Stimulated activated naive B cell treated with anti-CD40 and anti-IgM and Interleukin-4, amounts not matched to agents 10 μg/mL and 1 μg/mL and 100 μg/mL, for 72 hours (primary cell): ENCODE measurements at regions not wholly inside any gene's neighbourhood (a gene's known extent, or its start where the extent isn't known, plus 50 kb on each side); places are given as distances from the start of the nearest gene placed in this dataset.
"Not testable (repeated sequence)": the region's sequence is repeated elsewhere in the genome, so short reads cannot be mapped to it uniquely, and the experiment has no call there.

Experiments used
- ATAC-seq, 2 donors: fragments of 150-1000 bp; cut with Tn5 transposase; replicated peaks; 2 replicates each; pipeline ENCODE4 v1.10.0; 2021; ENCODE audit warnings: moderate library complexity in 1 of 2
- DNase-seq: peaks from one replicate; pipeline ENCODE4 v3.0.0; 2021
- H3K27ac Mint-ChIP-seq: one replicate; pipeline ENCODE4 v1.8.0; 2022; ENCODE audit warnings: mild to moderate bottlenecking, mixed read lengths
- H3K27me3 Mint-ChIP-seq, 2 donors: one replicate each; pipeline ENCODE4 v1.8.0; 2022; ENCODE audit warnings: mixed read lengths in 2 of 2
- H3K36me3 Mint-ChIP-seq, 2 donors: one replicate each; pipeline ENCODE4 v1.8.0; 2022; ENCODE audit warnings: mixed read lengths in 2 of 2, mild to moderate bottlenecking in 1 of 2
- H3K4me1 Mint-ChIP-seq, 2 donors: one replicate each; pipeline ENCODE4 v1.8.0; 2022; ENCODE audit warnings: mixed read lengths in 2 of 2, mild to moderate bottlenecking in 1 of 2
- H3K4me3 Mint-ChIP-seq, 2 donors: one replicate each; pipeline ENCODE4 v1.8.0; 2022; ENCODE audit warnings: mild to moderate bottlenecking in 2 of 2, mixed read lengths in 2 of 2, moderate library complexity in 1 of 2
- H3K9me3 Mint-ChIP-seq, 2 donors: one replicate each; pipeline ENCODE4 v1.8.0; 2022; ENCODE audit warnings: mixed read lengths in 2 of 2, mild to moderate bottlenecking in 1 of 2

DNA sequence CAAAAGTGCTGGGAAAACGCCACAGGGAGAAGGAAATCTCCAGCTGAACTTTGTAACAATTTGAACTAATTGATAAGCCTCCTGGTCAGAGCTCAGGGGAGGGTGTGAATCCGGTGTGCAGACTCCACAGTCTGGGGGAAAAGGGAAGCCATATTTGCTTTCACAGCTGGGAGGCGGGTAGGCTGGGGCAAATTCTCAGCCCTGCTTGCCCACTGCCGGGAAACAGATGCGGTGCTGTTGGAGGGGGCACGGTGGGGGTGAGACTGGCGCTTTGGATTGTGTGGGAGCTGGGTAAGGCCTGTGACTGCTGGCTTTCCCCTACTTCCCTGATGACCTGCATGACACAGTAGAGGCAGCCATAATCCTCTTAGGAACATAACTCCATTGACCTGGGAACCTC lies 134.8 kb downstream of the ADCYAP1 start:
- ATAC-seq (no peak), DNase-seq (no peak)
- no peak overlapping the region for H3K4me3 Mint-ChIP-seq
- no peaks in the 10 kb centered on the region for H3K4me1 Mint-ChIP-seq
- H3K9me3 Mint-ChIP-seq: peaks cover 6 to 8% of the 10 kb centered on the region in 2 donors
- no peak overlapping the region for H3K27ac Mint-ChIP-seq
- no peaks in the 10 kb centered on the region for H3K36me3 Mint-ChIP-seq
- no peaks in the 10 kb centered on the region for H3K27me3 Mint-ChIP-seq

DNA sequence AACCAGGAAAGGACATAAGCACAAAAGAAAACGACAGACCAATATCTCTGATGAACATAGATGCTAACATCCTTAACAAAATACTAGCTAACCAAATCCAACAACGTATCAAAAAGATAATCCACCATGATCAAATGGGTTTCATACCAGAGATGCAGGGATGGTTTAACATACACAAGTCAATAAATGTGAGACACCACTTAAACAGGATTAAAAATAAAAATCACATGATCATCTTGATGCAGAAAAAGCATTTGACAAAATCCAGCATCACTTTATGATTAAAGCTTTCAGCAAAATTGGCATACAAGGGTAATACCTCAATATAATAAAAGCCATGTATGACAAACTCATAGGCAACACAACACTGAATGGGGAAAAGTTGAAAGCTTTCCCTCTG lies 138.4 kb downstream of the ADCYAP1 start:
- H3K27me3 Mint-ChIP-seq, ATAC-seq, H3K36me3 Mint-ChIP-seq, H3K4me3 Mint-ChIP-seq, DNase-seq, H3K4me1 Mint-ChIP-seq, H3K9me3 Mint-ChIP-seq, H3K27ac Mint-ChIP-seq: not testable (repeated sequence)

DNA sequence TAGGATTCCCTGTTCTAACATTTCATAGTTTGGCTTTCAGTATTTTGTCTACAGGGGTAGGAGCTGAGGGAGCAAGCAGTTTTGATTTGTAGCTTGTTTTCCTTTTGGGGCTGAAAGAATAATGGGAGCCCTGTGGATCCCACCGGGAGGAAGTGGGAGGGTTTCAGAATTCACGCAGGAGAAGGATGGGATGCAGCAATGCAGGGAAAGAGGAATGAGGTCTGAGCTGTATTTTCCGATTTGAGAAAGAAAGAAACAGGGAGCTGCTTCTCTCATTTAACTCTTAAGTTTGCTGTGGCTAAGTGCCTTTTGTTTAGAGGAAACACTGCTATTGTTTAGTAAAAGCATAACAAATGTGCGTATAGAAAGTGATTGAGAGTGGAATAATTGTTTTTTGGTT lies 141.0 kb downstream of the ADCYAP1 start:
- ATAC-seq: no peak
- Mint-ChIP-seq H3K9me3 (peaks cover 6 to 7% of the 10 kb centered on the region in 2 donors), H3K4me3 (no peak overlapping the region), H3K27me3 (no peaks in the 10 kb centered on the region), H3K36me3 (no peaks in the 10 kb centered on the region), H3K27ac (no peak overlapping the region), H3K4me1 (no peaks in the 10 kb centered on the region)
- no peak for DNase-seq

DNA sequence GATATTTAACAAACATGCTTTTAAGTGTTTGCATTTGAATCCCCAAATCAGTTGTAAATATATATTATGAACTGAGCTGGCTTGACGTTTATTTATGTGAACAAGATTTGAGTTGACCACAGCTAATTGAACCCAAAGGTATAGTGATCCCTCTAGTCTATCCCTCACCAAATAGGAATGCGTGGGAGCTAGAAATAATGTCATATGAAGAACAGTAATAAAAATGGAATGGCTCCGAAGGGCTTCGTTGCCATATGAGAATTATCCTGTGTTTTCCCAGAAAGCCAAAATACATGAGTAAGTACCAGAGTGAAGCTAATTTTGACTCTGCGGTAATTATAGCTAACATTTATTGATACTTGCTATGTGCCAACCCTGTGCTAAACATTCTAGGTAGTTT lies 142.7 kb downstream of the ADCYAP1 start:
- peaks cover 3 to 7% of the 10 kb centered on the region in 2 donors for H3K9me3 Mint-ChIP-seq
- ATAC-seq: no peak
- H3K4me3 Mint-ChIP-seq: no peak overlapping the region
- H3K36me3 Mint-ChIP-seq: no peaks in the 10 kb centered on the region
- DNase-seq: no peak
- H3K27me3 Mint-ChIP-seq: no peaks in the 10 kb centered on the region
- no peak overlapping the region for H3K27ac Mint-ChIP-seq
- no peaks in the 10 kb centered on the region for H3K4me1 Mint-ChIP-seq

DNA sequence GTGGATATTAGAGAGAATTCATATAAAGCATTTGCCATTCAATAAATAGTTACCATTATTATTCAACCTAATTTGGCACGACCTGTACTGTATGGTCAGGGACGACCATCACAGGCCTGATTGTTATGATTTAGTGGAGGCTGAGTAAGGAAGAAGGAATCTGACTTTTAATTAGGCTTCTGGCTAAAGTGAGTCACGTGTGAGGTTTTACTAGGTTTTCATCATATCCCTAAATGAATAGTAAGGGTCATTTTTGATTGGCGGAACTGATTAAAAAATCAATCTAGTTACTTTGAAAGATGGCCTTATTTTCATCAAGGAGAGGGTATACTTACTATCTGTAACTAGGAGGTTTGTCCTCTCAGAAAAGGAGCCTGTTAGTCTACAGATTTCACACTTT lies 143.4 kb downstream of the ADCYAP1 start:
- Mint-ChIP-seq H3K4me3 (no peak overlapping the region), H3K27me3 (no peaks in the 10 kb centered on the region), H3K4me1 (no peaks in the 10 kb centered on the region), H3K36me3 (no peaks in the 10 kb centered on the region), H3K27ac (no peak overlapping the region), H3K9me3 (peaks cover 0 to 7% of the 10 kb centered on the region in 2 donors)
- ATAC-seq: no peak
- DNase-seq: no peak

DNA sequence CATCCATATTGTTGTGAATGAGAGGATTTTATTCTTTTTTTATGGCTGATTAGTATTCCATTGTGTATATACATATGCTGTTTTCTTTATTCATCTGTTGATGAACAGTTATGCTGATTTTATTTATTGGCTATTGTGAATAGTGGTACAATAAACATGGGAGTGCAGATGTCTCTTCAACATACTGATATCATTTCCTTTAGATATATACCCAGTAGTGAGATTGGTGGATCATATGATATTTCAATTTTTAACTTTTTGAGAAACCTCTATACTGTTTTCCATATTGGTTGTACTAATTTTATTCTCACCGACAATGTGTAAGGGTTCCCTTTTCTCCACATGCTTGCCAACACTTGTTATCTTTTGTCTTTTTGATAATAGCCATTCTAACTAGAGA lies 144.5 kb downstream of the ADCYAP1 start:
- Mint-ChIP-seq H3K4me3 (no peak overlapping the region), H3K27me3 (no peaks in the 10 kb centered on the region), H3K4me1 (no peaks in the 10 kb centered on the region), H3K9me3 (peaks cover 0 to 4% of the 10 kb centered on the region in 2 donors), H3K27ac (no peak overlapping the region), H3K36me3 (no peaks in the 10 kb centered on the region)
- DNase-seq: no peak
- no peak for ATAC-seq

DNA sequence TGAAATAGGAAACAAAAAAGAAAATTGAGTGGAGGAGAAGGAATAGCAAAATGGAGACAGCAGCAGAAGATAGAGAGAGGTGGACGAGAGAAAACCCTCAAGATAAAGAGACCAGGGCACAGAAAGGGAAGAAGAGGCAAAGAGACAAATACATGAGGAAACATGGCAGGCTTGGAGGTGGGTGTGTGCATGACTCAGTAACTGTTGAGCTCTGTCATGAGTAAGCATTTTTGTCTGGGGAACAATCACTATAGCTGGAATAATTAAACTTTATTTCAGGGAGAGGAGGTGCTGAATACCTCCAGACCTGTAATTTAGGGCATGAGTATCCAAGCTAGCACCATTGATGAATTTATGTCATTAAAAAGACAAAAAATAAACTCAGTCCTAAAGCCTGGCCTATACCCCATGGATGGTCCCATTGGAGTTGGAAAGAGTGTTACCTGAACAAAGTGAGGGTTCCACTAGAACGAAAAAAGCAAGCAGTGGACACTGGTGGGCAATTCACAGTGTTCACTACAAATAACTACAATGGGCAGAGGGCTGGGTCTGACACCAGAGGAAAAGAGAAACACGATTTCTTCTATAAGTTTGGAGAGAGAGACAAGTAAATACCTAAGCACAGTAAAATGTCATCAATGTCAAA lies 145.5 kb downstream of the ADCYAP1 start:
- ATAC-seq (no peak), DNase-seq (no peak)
- no peaks in the 10 kb centered on the region for H3K36me3 Mint-ChIP-seq
- H3K4me3 Mint-ChIP-seq: no peak overlapping the region
- H3K4me1 Mint-ChIP-seq: no peaks in the 10 kb centered on the region
- no peak overlapping the region for H3K27ac Mint-ChIP-seq
- H3K27me3 Mint-ChIP-seq: no peaks in the 10 kb centered on the region
- H3K9me3 Mint-ChIP-seq: peaks cover 0 to 2% of the 10 kb centered on the region in 2 donors

DNA sequence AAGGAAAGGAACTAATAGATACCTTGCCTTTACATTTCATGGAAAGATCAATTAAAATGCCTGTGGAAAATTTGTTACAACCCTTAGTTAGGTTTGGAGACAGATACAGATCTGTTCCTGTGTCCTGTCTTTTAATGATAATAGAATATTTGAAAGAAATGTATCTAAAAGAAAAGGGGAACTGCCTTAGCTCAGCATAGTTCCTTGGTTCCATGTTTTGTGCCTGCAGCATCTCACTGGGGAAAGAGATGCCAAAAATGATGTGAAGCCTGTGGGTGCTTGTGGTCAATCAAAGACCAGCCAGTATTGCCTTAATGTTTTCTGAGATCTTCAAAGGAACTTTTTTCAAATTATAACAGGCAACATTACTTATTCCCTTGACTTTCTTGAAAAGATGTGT lies 147.6 kb downstream of the ADCYAP1 start:
- Mint-ChIP-seq H3K36me3 (no peaks in the 10 kb centered on the region), H3K4me3 (no peak overlapping the region), H3K9me3 (peaks cover 0 to 8% of the 10 kb centered on the region in 2 donors), H3K27me3 (no peaks in the 10 kb centered on the region), H3K4me1 (no peaks in the 10 kb centered on the region), H3K27ac (no peak overlapping the region)
- DNase-seq (no peak), ATAC-seq (no peak)

DNA sequence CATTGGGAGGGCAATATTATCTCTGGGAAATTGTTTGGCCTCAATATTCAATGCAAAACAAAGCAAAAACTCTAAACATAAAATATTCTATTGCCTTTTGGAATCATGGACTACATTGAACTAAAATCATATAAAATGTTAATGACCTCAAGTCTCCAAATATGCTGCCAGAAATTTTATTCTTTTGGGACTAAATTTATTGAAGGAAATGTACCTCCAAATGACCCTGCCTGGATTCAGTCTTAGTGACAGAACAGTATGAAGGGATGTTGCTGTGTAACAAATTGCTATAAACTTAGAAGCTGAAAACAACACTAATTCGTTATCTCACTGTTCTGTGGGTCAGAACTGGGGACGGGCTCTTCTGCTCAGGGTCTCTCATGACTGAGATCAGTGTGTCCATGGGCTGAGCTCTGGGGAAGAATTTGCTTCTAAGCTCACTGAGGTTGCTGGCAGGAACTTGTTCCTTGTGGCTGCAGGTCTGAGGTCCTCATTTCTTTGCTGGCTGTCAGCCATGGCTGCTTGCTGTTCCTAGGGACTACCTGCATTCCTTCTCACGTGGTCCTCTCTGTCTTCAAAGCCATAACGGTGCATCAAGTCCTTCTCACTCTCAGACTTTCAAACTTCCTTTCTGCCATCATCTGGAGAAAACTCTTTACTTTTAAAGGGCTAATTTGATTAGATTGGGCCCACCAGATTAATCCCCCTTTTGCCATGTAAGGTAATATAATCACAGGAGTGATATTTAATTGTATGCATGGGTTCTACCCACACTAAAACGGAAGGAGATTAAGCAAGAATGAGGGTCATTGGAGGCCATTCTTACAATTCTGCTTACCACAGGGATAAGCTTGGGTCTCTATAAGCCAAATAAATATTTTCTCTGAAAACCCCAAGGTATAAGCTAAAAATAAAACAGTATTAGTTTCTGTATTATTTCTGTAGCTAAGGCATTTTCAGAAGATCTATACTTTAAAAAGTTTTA lies 149.0 kb downstream of the ADCYAP1 start:
- ATAC-seq (no peak), DNase-seq (no peak)
- Mint-ChIP-seq H3K9me3 (peaks cover 3 to 8% of the 10 kb centered on the region in 2 donors), H3K4me1 (no peaks in the 10 kb centered on the region), H3K27me3 (no peaks in the 10 kb centered on the region), H3K4me3 (no peak overlapping the region), H3K27ac (no peak overlapping the region), H3K36me3 (no peaks in the 10 kb centered on the region)

DNA sequence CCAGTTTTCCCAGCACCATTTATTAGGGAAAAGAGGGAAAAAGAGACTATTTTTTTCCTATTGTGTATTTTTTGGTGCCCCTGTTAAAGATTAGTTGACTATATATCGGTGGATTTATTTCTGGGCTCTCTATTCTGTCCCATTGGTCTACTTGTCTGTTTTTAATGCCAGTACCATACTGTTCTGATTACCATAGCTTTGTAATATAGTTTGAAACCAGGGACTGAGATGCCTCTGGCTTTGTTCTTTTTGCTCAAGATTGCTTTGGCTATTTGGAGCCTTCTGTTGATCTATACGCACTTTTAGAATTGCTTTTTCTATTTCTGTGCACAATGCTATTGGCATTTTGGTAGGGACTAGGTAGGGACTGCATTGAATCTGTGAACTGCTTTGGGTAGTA lies 151.7 kb downstream of the ADCYAP1 start:
- H3K9me3 Mint-ChIP-seq: peaks cover 3 to 11% of the 10 kb centered on the region in 2 donors
- ATAC-seq: no peak
- H3K27ac Mint-ChIP-seq: no peak overlapping the region
- no peak overlapping the region for H3K4me3 Mint-ChIP-seq
- no peaks in the 10 kb centered on the region for H3K4me1 Mint-ChIP-seq
- no peaks in the 10 kb centered on the region for H3K36me3 Mint-ChIP-seq
- DNase-seq: no peak
- no peaks in the 10 kb centered on the region for H3K27me3 Mint-ChIP-seq

DNA sequence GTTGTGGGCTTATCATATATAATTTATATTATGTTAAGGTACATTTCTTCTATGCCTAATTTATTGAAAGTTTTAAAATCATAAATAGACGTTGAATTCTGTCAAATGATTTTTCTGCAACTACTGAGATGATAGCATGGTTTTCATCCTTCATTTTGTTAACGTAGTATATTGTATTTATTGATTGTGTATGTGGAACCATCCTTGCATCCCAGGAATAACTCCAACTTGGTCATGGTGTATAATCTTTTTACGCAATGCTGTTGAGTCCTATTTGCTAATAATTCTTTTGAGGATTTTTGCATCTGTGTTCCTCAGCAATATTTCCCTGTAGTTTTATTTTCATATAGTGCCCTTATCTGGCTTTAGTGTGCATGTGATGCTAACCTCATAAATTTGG lies 152.7 kb downstream of the ADCYAP1 start:
- Mint-ChIP-seq H3K36me3 (no peaks in the 10 kb centered on the region), H3K4me3 (no peak overlapping the region), H3K27ac (no peak overlapping the region), H3K9me3 (peaks cover 8 to 13% of the 10 kb centered on the region in 2 donors), H3K27me3 (no peaks in the 10 kb centered on the region), H3K4me1 (no peaks in the 10 kb centered on the region)
- no peak for ATAC-seq
- no peak for DNase-seq

DNA sequence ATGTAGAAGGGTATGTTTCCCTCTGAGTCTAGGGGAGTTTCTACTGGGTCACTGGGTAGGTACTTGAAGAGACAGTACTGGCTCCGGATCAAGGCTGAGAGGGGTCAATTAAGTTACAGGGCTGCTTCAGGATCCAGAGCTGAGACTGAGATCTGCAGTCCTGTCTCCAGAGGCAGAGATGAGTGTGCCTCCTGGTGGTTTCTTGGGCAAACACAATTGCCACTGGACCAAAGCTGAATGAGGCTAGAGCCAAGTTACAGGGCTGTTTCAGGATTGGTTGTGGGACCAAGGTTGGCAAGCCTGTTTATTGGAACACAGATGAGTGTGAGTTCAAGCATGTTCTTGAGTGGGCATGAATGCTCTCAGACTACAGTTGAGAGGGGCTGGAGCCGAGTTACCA lies 157.9 kb downstream of the ADCYAP1 start:
- H3K27ac Mint-ChIP-seq: no peak overlapping the region
- H3K27me3 Mint-ChIP-seq: no peaks in the 10 kb centered on the region

DNA sequence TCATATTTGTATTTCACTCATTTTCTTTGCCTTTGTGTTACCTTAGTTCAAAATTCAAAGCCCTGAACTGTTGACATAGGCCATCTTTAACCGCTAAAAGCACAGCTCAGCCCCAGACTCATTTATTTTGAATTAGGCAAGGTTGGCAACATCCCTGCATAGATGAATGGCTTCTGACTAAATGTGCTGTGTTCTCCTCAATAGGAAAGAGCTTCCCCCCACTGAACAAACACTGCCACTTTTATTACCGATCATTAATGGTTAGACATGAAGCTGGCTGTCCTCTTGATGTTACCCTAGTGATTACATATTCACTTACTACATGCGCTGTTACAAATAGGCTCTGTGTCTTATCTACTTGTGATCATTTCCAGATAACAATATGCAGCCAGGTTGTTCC lies 170.7 kb downstream of the ADCYAP1 start:
- no peak overlapping the region for H3K4me3 Mint-ChIP-seq
- H3K27me3 Mint-ChIP-seq: no peaks in the 10 kb centered on the region
- H3K27ac Mint-ChIP-seq: no peak overlapping the region
- no peaks in the 10 kb centered on the region for H3K9me3 Mint-ChIP-seq
- ATAC-seq (no peak), DNase-seq (no peak)
- no peaks in the 10 kb centered on the region for H3K36me3 Mint-ChIP-seq
- H3K4me1 Mint-ChIP-seq: no peaks in the 10 kb centered on the region

More for the DNA sequence above, 157.9 kb downstream of the ADCYAP1 start:
- Mint-ChIP-seq H3K9me3 (peaks cover 8 to 11% of the 10 kb centered on the region in 2 donors), H3K4me3 (no peak overlapping the region), H3K4me1 (no peaks in the 10 kb centered on the region), H3K36me3 (no peaks in the 10 kb centered on the region)
- ATAC-seq (no peak), DNase-seq (no peak)

DNA sequence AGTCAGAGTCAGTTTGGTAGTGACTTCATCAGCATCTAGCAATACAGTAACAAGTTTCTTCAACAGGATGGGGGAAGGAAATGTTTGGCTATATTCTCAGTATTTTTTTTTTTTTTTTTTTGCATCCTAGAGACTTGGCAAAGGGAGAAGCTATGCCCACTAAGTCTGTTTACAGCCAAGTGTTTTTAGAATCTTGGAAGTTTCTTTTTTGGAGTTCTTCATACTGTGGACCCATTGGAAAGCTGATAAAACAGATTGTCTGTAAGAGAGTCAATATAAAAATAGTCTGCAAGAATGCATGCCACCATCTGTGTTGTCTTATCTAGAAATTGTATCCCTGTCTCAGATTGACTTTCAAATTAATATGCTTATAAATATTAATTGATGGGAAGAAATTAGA lies 171.2 kb downstream of the ADCYAP1 start:
- ATAC-seq: no peak
- H3K4me3 Mint-ChIP-seq: no peak overlapping the region
- H3K27ac Mint-ChIP-seq: no peak overlapping the region
- H3K4me1 Mint-ChIP-seq: no peaks in the 10 kb centered on the region
- H3K36me3 Mint-ChIP-seq: no peaks in the 10 kb centered on the region
- H3K27me3 Mint-ChIP-seq: no peaks in the 10 kb centered on the region
- H3K9me3 Mint-ChIP-seq: no peaks in the 10 kb centered on the region
- DNase-seq: no peak

DNA sequence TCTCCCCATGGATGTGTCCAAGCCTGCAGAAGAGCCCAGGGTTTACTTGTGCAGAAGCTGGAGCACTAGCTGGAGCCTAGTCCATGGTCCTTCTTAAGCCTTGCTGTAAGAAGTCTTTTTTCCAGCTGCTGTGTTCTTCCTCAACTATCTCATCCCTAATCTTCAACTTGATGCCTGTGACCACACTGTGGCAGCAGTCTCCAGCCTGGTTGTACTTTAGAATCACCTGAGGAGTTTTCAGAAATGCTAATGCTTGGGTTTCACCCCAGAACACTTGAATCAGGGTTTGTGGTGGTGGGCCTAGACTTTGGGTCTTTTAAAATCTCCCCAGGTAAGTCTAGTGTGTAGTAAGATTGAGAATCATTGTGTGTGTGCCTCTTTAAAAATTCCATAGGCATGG lies 173.6 kb downstream of the ADCYAP1 start:
- Mint-ChIP-seq H3K27ac (no peak overlapping the region), H3K9me3 (no peaks in the 10 kb centered on the region), H3K4me1 (no peaks in the 10 kb centered on the region), H3K27me3 (no peaks in the 10 kb centered on the region), H3K4me3 (no peak overlapping the region), H3K36me3 (no peaks in the 10 kb centered on the region)
- DNase-seq (no peak), ATAC-seq (no peak)
